ENCODE measurements at regions not wholly inside any gene's neighbourhood (a gene's known extent, or its start where the extent isn't known, plus 50 kb on each side); places are given as distances from the start of the nearest gene placed in this dataset.

DNA sequence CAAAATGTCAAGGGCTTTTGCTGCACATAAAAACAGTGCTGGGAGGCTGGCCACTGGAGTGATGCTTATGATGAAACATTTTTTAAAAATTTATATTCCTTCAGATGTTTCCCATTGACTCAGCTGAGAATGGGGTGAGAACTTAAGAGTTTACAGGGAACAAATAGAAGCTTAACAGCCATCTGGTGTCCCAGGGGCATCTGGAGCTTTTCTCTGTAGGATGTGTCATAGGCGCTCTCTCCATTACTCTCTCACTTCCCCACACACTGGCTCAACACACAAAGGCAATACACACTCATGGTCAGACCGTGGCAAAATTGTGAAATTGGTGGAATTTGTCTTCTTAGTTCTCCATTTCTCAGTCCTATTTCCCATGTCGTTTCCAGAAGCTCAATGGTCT is 783.1 kb upstream of the LRRTM1 start:
- H3K4me1 Mint-ChIP-seq = no peaks in the 10 kb centered on the region
- no peaks in the 10 kb centered on the region for H3K36me3 Mint-ChIP-seq (ENCODE audit: low read depth)
- ChIA-PET POLR2A (no interaction called here), CTCF (no interaction called here)
- no peak overlapping the region for H3K27ac Mint-ChIP-seq
- no peaks in the 10 kb centered on the region for H3K27me3 Mint-ChIP-seq
- DNase-seq (no peak), ATAC-seq (no peak)
- intact Hi-C loops (cut with DNase I, micrococcal nuclease) = no loop called here
- no peak overlapping the region for H3K4me3 Mint-ChIP-seq
- peaks cover 11% of the 10 kb centered on the region for H3K9me3 Mint-ChIP-seq (ENCODE audit: low read depth)

DNA sequence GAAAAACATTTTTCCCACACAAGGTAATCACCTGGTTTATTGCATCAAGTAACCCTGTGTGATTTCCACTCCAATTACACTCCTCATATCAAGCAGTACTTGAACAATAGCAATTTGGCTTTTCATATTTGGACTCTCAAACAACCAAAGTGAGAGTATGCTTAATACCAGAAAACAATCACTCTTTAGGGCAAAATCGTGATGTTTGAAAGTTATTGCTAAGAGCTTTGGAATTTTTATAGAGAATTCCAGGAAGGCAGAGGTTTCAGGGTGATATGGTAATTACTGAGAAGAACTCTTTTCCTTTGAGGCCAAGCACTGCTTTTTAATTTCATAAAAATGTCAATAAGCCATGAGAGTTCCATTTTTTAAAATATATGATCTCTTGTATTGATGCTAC is 779.5 kb upstream of the LRRTM1 start:
- no peak overlapping the region for H3K4me3 Mint-ChIP-seq
- intact Hi-C loops (cut with DNase I, micrococcal nuclease) = no loop called here
- no peak for ATAC-seq
- CTCF ChIA-PET = interaction anchor here (0.5 kb wide), 1 partner anchor 34 kb away, joined by 3 read pairs; no protein-coding TSS in a partner anchor
- H3K27ac Mint-ChIP-seq = no peak overlapping the region
- POLR2A ChIA-PET = no interaction called here
- H3K9me3 Mint-ChIP-seq (ENCODE audit: low read depth) = peaks cover 11% of the 10 kb centered on the region
- H3K36me3 Mint-ChIP-seq (ENCODE audit: low read depth) = no peaks in the 10 kb centered on the region
- H3K4me1 Mint-ChIP-seq = no peaks in the 10 kb centered on the region
- no peak for DNase-seq
- no peaks in the 10 kb centered on the region for H3K27me3 Mint-ChIP-seq

GRCh38 chr2:81078631-81079030 is 774.1 kb upstream of the LRRTM1 start:
- Mint-ChIP-seq H3K27me3 (no peaks in the 10 kb centered on the region), H3K4me3 (no peak overlapping the region), H3K27ac (no peak overlapping the region), H3K9me3 (ENCODE audit: low read depth) (peaks cover 11% of the 10 kb centered on the region), H3K36me3 (ENCODE audit: low read depth) (no peaks in the 10 kb centered on the region), H3K4me1 (no peaks in the 10 kb centered on the region)
- DNase-seq = no peak
- ATAC-seq = no peak
- ChIA-PET POLR2A (interaction anchor here (0.6 kb wide), 1 partner anchor 1916 kb away, joined by 3 read pairs; no protein-coding TSS in a partner anchor), CTCF (interaction anchor here (0.7 kb wide), 1 partner anchor 1821 kb away, joined by 3 read pairs; no protein-coding TSS in a partner anchor)
- intact Hi-C loops (cut with DNase I, micrococcal nuclease) = no loop called here

DNA sequence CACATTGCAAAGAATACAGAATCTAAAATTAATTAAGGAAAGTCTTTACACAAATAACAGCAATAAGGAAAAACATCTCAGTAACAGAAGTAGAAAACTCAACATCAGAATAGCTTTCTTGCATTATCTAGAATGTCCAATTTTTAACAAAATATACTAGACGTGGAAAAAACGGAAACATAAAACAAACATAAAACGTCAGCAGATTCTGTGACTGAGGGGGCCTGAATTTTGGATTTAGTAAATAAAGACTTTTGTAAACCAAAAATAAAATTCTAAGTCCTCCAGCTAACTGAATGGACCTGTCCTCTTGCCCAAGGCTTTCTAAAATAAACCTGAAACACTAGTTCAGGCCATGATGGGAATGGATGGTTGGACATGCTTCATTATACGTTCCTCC is 773.5 kb upstream of the LRRTM1 start:
- ChIA-PET POLR2A (no interaction called here), CTCF (no interaction called here)
- DNase-seq (no peak), ATAC-seq (no peak)
- no peaks in the 10 kb centered on the region for H3K27me3 Mint-ChIP-seq
- H3K4me1 Mint-ChIP-seq = no peaks in the 10 kb centered on the region
- no peaks in the 10 kb centered on the region for H3K36me3 Mint-ChIP-seq (ENCODE audit: low read depth)
- H3K4me3 Mint-ChIP-seq = no peak overlapping the region
- intact Hi-C loops (cut with DNase I, micrococcal nuclease) = no loop called here
- H3K27ac Mint-ChIP-seq = no peak overlapping the region
- peaks cover 11% of the 10 kb centered on the region for H3K9me3 Mint-ChIP-seq (ENCODE audit: low read depth)

DNA sequence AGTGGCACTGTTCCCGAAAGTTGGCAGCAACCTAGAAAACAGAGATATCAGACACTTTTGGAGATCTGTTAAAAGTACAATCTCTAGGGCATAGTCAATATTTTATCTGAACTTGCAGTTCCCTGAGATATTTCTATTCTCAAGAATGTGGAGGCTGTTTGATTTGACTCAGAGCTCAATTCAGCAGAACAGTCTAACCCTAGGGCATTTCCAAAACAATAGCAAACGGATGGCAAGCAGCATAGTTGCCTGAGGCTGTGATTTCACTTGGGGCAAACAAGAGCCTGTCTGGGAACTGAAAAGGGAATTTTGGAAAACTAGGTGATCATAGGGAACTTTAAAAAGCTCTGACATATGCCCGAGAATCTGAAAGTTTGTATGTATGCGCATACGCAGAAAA is 772.8 kb upstream of the LRRTM1 start:
- CTCF ChIA-PET = no interaction called here
- Mint-ChIP-seq H3K27ac (no peak overlapping the region), H3K4me3 (no peak overlapping the region), H3K36me3 (ENCODE audit: low read depth) (no peaks in the 10 kb centered on the region), H3K4me1 (no peaks in the 10 kb centered on the region), H3K27me3 (no peaks in the 10 kb centered on the region), H3K9me3 (ENCODE audit: low read depth) (peaks cover 11% of the 10 kb centered on the region)
- no peak for DNase-seq
- POLR2A ChIA-PET = no interaction called here
- intact Hi-C loops (cut with DNase I, micrococcal nuclease) = no loop called here
- no peak for ATAC-seq

- intact Hi-C loops (cut with DNase I, micrococcal nuclease) = no loop called here
- H3K9me3 Mint-ChIP-seq (ENCODE audit: low read depth) = peaks cover 7% of the 10 kb centered on the region
- H3K27ac Mint-ChIP-seq = no peak overlapping the region
- H3K4me3 Mint-ChIP-seq = no peak overlapping the region
- ATAC-seq (no peak), DNase-seq (no peak)
- ChIA-PET POLR2A (no interaction called here), CTCF (no interaction called here)
- no peaks in the 10 kb centered on the region for H3K27me3 Mint-ChIP-seq
- no peaks in the 10 kb centered on the region for H3K36me3 Mint-ChIP-seq (ENCODE audit: low read depth)
- no peaks in the 10 kb centered on the region for H3K4me1 Mint-ChIP-seq
These were observed 768.9 kb upstream of the LRRTM1 start for GRCh38 chr2:81073412-81073811.

GRCh38 chr2:81068144-81068543 is 763.6 kb upstream of the LRRTM1 start:
- H3K4me1 Mint-ChIP-seq = no peaks in the 10 kb centered on the region
- H3K27ac Mint-ChIP-seq = no peak overlapping the region
- peaks cover 9% of the 10 kb centered on the region for H3K9me3 Mint-ChIP-seq (ENCODE audit: low read depth)
- ChIA-PET CTCF (no interaction called here), POLR2A (no interaction called here)
- no peak overlapping the region for H3K4me3 Mint-ChIP-seq
- no peak for DNase-seq
- no peaks in the 10 kb centered on the region for H3K27me3 Mint-ChIP-seq
- no peaks in the 10 kb centered on the region for H3K36me3 Mint-ChIP-seq (ENCODE audit: low read depth)
- ATAC-seq = no peak
- intact Hi-C loops (cut with DNase I, micrococcal nuclease) = no loop called here

- Mint-ChIP-seq H3K9me3 (ENCODE audit: low read depth) (peaks cover 15% of the 10 kb centered on the region), H3K4me1 (no peaks in the 10 kb centered on the region), H3K27ac (no peak overlapping the region), H3K36me3 (ENCODE audit: low read depth) (no peaks in the 10 kb centered on the region), H3K27me3 (no peaks in the 10 kb centered on the region), H3K4me3 (no peak overlapping the region)
- DNase-seq (no peak), ATAC-seq (no peak)
- ChIA-PET CTCF (no interaction called here), POLR2A (no interaction called here)
- intact Hi-C loops (cut with DNase I, micrococcal nuclease) = no loop called here
These were observed 756.5 kb upstream of the LRRTM1 start for GRCh38 chr2:81061016-81061415.

GRCh38 chr2:81050580-81051095 is 746.1 kb upstream of the LRRTM1 start:
- no peak for DNase-seq
- Mint-ChIP-seq H3K9me3 (ENCODE audit: low read depth) (peaks cover 14% of the 10 kb centered on the region), H3K27me3 (no peaks in the 10 kb centered on the region), H3K4me3 (no peak overlapping the region), H3K27ac (no peak overlapping the region), H3K36me3 (ENCODE audit: low read depth) (no peaks in the 10 kb centered on the region), H3K4me1 (no peaks in the 10 kb centered on the region)
- ChIA-PET POLR2A (no interaction called here), CTCF (no interaction called here)
- ATAC-seq = no peak
- intact Hi-C loops (cut with DNase I, micrococcal nuclease) = no loop called here

DNA sequence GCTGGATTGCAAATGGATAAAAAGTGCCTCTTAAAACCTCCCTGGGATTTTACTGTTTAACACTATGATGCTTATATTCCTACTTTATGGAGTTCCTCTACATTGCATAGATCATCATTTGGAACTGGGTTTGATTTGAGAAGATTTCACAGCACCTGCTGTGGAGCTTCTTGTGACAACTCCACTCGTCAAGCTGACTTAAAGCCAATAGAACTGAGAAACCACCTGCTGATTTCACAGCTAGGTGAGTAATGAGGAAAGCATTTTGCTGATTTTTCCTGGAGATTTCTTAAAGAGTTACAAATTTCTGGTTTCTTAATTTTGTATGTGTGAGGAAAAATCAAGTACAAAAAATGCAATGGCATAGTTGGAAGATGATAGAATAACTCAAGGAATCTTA is 739.1 kb upstream of the LRRTM1 start:
- Mint-ChIP-seq H3K27me3 (no peaks in the 10 kb centered on the region), H3K36me3 (ENCODE audit: low read depth) (no peaks in the 10 kb centered on the region), H3K4me1 (no peaks in the 10 kb centered on the region), H3K9me3 (ENCODE audit: low read depth) (peaks cover 17% of the 10 kb centered on the region), H3K27ac (no peak overlapping the region), H3K4me3 (no peak overlapping the region)
- ATAC-seq = no peak
- intact Hi-C loops (cut with DNase I, micrococcal nuclease) = no loop called here
- ChIA-PET CTCF (no interaction called here), POLR2A (no interaction called here)
- DNase-seq = no peak

- H3K27ac Mint-ChIP-seq = no peak overlapping the region
- intact Hi-C loops (cut with DNase I, micrococcal nuclease) = no loop called here
- H3K27me3 Mint-ChIP-seq = no peaks in the 10 kb centered on the region
- no peak for DNase-seq
- H3K9me3 Mint-ChIP-seq (ENCODE audit: low read depth) = peaks cover 18% of the 10 kb centered on the region
- H3K4me1 Mint-ChIP-seq = no peaks in the 10 kb centered on the region
- CTCF ChIA-PET = no interaction called here
- ATAC-seq = no peak
- POLR2A ChIA-PET = no interaction called here
- no peaks in the 10 kb centered on the region for H3K36me3 Mint-ChIP-seq (ENCODE audit: low read depth)
- H3K4me3 Mint-ChIP-seq = no peak overlapping the region
These were observed 702.6 kb upstream of the LRRTM1 start for GRCh38 chr2:81007104-81007503.

DNA sequence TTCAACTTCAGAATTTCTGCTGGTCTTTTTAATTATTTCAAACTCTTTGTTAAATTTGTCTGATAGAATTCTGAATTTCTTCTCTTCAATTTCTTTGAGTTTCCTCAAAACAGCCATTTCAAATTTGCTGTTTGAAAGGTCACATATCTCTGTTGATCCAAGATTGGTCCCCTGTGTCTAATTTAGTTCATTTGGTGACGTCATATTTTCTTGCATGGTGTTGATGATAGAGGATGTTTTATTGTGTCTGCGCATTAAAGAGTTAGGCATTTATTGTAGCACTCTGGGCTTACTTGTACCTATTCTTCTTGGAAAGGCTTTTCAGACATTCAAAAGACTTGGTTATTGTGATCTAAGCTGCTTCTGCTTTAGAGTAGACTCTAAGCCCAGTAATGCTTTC is 698.4 kb upstream of the LRRTM1 start:
- Mint-ChIP-seq H3K36me3 (ENCODE audit: low read depth) (no peaks in the 10 kb centered on the region), H3K27me3 (no peaks in the 10 kb centered on the region), H3K4me1 (no peaks in the 10 kb centered on the region), H3K9me3 (ENCODE audit: low read depth) (peaks cover 33% of the 10 kb centered on the region), H3K27ac (no peak overlapping the region), H3K4me3 (no peak overlapping the region)
- ChIA-PET POLR2A (no interaction called here), CTCF (no interaction called here)
- no peak for ATAC-seq
- intact Hi-C loops (cut with DNase I, micrococcal nuclease) = no loop called here
- DNase-seq = no peak

DNA sequence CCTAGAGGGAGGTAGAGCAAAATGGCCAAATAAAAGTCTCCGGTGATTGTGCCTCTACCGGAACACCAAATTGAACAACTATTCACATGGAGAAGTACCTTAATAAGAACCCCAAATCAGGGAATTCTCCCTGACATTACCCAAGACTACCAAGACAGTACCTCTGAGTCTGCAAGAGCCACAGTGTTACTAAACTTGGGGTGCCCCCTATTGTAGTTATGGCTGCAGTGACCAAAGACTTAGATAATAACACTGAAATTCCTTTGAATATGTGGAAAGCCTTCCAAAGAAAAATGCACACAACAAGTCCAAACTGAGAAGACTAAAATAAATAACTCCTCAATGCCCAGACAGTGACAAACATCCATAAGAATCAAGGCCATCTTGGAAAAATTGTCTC is 682.9 kb upstream of the LRRTM1 start:
- Mint-ChIP-seq H3K27ac (no peak overlapping the region), H3K27me3 (no peaks in the 10 kb centered on the region), H3K9me3 (ENCODE audit: low read depth) (peaks cover 19% of the 10 kb centered on the region), H3K36me3 (ENCODE audit: low read depth) (no peaks in the 10 kb centered on the region), H3K4me3 (no peak overlapping the region), H3K4me1 (no peaks in the 10 kb centered on the region)
- DNase-seq (no peak), ATAC-seq (no peak)
- POLR2A ChIA-PET = no interaction called here
- CTCF ChIA-PET = no interaction called here
- intact Hi-C loops (cut with DNase I, micrococcal nuclease) = no loop called here

All from activated CD4-positive, alpha-beta T cell treated with anti-CD3 and anti-CD28 coated beads for 36 hours (primary cell).